ENCODE measurements at regions not wholly inside any gene's neighbourhood (a gene's known extent, or its start where the extent isn't known, plus 50 kb on each side); places are given as distances from the start of the nearest gene placed in this dataset.

GRCh38 chr12:27382924-27383323, 50.3 kb downstream of the BMAL2 start:
- no peak for DNase-seq

- DNase-seq: peak; percentile 83
These were observed 51.0 kb downstream of the BMAL2 start for GRCh38 chr12:27383429-27384260.

DNA sequence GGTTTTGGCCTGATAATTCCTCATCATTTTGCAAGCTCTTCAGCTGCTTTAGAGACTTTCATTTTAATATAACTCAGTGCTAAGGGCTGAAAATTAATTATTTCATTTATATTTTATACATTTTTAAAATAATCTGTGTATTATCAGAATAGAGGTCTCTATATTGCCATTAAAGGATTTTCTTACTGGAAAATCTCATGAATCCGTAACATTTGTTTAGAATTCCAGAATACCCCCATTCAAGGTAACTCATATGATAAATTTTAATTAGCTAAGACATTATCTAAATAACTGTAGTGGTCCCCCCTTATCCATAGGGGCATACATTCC, 51.6 kb downstream of the BMAL2 start:
- DNase-seq: no peak

- DNase-seq: no peak
These were observed 53.3 kb downstream of the BMAL2 start for GRCh38 chr12:27385766-27386564.

- no peak for DNase-seq
These were observed 54.8 kb downstream of the BMAL2 start for GRCh38 chr12:27387473-27387872.

- DNase-seq: no peak
These were observed 56.0 kb downstream of the BMAL2 start for GRCh38 chr12:27388650-27389049.

- no peak for DNase-seq
These were observed 51.9 kb upstream of the SMCO2 start for GRCh38 chr12:27394676-27395075.

GRCh38 chr12:27396216-27396815, 50.2 kb upstream of the SMCO2 start:
- DNase-seq: no peak

Data from activated CD4-positive, alpha-beta T cell treated with anti-CD3 and anti-CD28 coated beads, Interleukin-2, Interleukin-6, amounts not matched to agents 100 ng/mL and 50 ng/mL, durations not matched to agents 16 hours and 8 hours (primary cell).